SK-N-SH (cell line): ENCODE measurements at regions not wholly inside any gene's neighbourhood (a gene's known extent, or its start where the extent isn't known, plus 50 kb on each side); places are given as distances from the start of the nearest gene placed in this dataset.

Source experiments
- CTCF ChIA-PET: fragments of 300-600, 350-600 bp; formaldehyde crosslinking; extraction: SDS; loops from one replicate; lab custom pipeline; 2021; lab: Yijun Ruan, JAX
- POLR2A ChIA-PET: fragments of 350-600 bp; sonication (Branson Sonifier 250); formaldehyde crosslinking; extraction: SDS; loops from one replicate; lab custom pipeline; 2020; ENCODE audit warnings: antibody characterized with exemption, inconsistent platforms; lab: Yijun Ruan, JAX
- DNase-seq: peaks from one replicate; pipeline ENCODE4 v3.0.0; 2012
- H2AFZ ChIP-seq: fragments of 200-600 bp; sonication (generic); 2 replicates; pipeline ENCODE4 v1.8.1; 2016; ENCODE audit warnings: antibody characterized with exemption, mild to moderate bottlenecking, low read depth
- H3F3A ChIP-seq: fragments of 200-600 bp; sonication (generic); replicated peaks from 2 replicates; pipeline ENCODE3; 2016; ENCODE audit warnings: antibody characterized with exemption, mild to moderate bottlenecking; ENCODE audit not compliant: insufficient read depth
- H3K27ac ChIP-seq, 2 experiments: fragments of 200-500 bp in 1 of 2; fragments of 200-600 bp in 1 of 2; sonication (Bioruptor generic) in 1 of 2; sonication (generic), shearing (Covaris generic) in 1 of 2; 2 replicates each; pipeline versions ENCODE4 v1.5.1 to v1.6.1; 2014 to 2016; ENCODE audit warnings: low read depth in 2 of 2, inconsistent platforms in 1 of 2, low read length in 1 of 2, mild to moderate bottlenecking in 1 of 2, mixed read lengths in 1 of 2
- H3K27me3 ChIP-seq: fragments of 200-600 bp; sonication (generic), shearing (Covaris generic); 2 replicates; pipeline ENCODE4 v1.6.1; 2016; ENCODE audit warnings: mixed run types; ENCODE audit not compliant: insufficient read depth
- H3K36me3 ChIP-seq, 2 experiments: fragments of 200-500 bp in 1 of 2; fragments of 200-600 bp in 1 of 2; sonication (Bioruptor generic) in 1 of 2; sonication (generic) in 1 of 2; replicated peaks in 1 of 2; 2 replicates each; pipeline versions ENCODE3 to v1.5.1; 2014 to 2016; ENCODE audit warnings: low read length in 1 of 2, mild to moderate bottlenecking in 1 of 2; ENCODE audit not compliant: insufficient read depth in 2 of 2, control insufficient read depth in 1 of 2
- H3K4me1 ChIP-seq, 2 experiments: fragments of 200-500 bp in 1 of 2; fragments of 200-600 bp in 1 of 2; sonication (Bioruptor generic) in 1 of 2; sonication (generic), shearing (Covaris generic) in 1 of 2; 2 replicates each; pipeline versions ENCODE4 v1.5.1 to v1.6.1; 2014 to 2016; ENCODE audit warnings: low read depth in 1 of 2, low read length in 1 of 2, mixed run types in 1 of 2; ENCODE audit not compliant: insufficient read depth in 2 of 2, control insufficient read depth in 1 of 2
- H3K4me2 ChIP-seq: fragments of 200-600 bp; sonication (generic), shearing (Covaris generic); 2 replicates; pipeline ENCODE4 v1.6.1; 2017; ENCODE audit warnings: mixed run types
- H3K4me3 ChIP-seq, 2 experiments: fragments of 200-500 bp in 1 of 2; fragments of 200-600 bp in 1 of 2; sonication (Bioruptor generic) in 1 of 2; sonication (generic), shearing (Covaris generic) in 1 of 2; 2 replicates each; pipeline versions ENCODE4 v1.5.1 to v1.8.1; 2014 to 2016; ENCODE audit warnings: low read depth in 2 of 2, inconsistent platforms in 1 of 2, low read length in 1 of 2, mild to moderate bottlenecking in 1 of 2, mixed read lengths in 1 of 2, moderate library complexity in 1 of 2
- H3K79me2 ChIP-seq: fragments of 200-600 bp; sonication (generic); 2 replicates; pipeline ENCODE4 v1.8.1; 2017; ENCODE audit warnings: mild to moderate bottlenecking; ENCODE audit not compliant: insufficient read depth
- H3K9ac ChIP-seq: fragments of 200-600 bp; sonication (generic); 2 replicates; pipeline ENCODE4 v1.6.1; 2017; ENCODE audit warnings: mixed run types
- H3K9me2 ChIP-seq: fragments of 200-600 bp; sonication (generic); 2 replicates; pipeline ENCODE4 v1.6.1; 2017; ENCODE audit warnings: mixed run types
- H3K9me3 ChIP-seq: fragments of 200-600 bp; sonication (generic); 2 replicates; pipeline ENCODE4 v1.6.1; 2017; ENCODE audit warnings: mixed run types, mild to moderate bottlenecking, moderate library complexity
- H4K20me1 ChIP-seq: fragments of 200-600 bp; sonication (generic); 2 replicates; pipeline ENCODE4 v1.6.1; 2017; ENCODE audit warnings: mild to moderate bottlenecking, mixed run types; ENCODE audit not compliant: insufficient read depth
- ELF1 ChIP-seq: IDR thresholded peaks from 2 replicates; pipeline ENCODE4 v1.4.0; 2012
- FOSL2 ChIP-seq: IDR thresholded peaks from 2 replicates; pipeline ENCODE4 v1.4.0; 2012; ENCODE audit warnings: low read depth, mild to moderate bottlenecking, moderate library complexity, borderline replicate concordance
- FOXJ3 ChIP-seq: sonication (generic); formaldehyde crosslinking; IDR thresholded peaks from 2 replicates; pipeline ENCODE4 v1.5.1; 2020; ENCODE audit warnings: mild to moderate bottlenecking, missing genetic modification reagents
- FOXM1 ChIP-seq: IDR thresholded peaks from 2 replicates; pipeline ENCODE4 v1.4.0; 2012; ENCODE audit warnings: low read depth, mild to moderate bottlenecking
- GABPA ChIP-seq: IDR thresholded peaks from 2 replicates; pipeline ENCODE4 v1.4.0; 2012; ENCODE audit warnings: low read depth, mild to moderate bottlenecking
- GATA2 ChIP-seq: sonication (generic); formaldehyde crosslinking; IDR thresholded peaks from 2 replicates; pipeline ENCODE4 v1.5.0; 2020; ENCODE audit warnings: mild to moderate bottlenecking, missing genetic modification reagents
- MEF2A ChIP-seq: IDR thresholded peaks from 2 replicates; pipeline ENCODE4 v1.4.0; 2012; ENCODE audit warnings: low read depth, borderline replicate concordance
- RXRA ChIP-seq: IDR thresholded peaks from 2 replicates; pipeline ENCODE4 v1.4.0; 2012; ENCODE audit warnings: low read depth, mild to moderate bottlenecking, borderline replicate concordance
- SMC3 ChIP-seq: IDR thresholded peaks from 2 replicates; pipeline ENCODE4 v1.6.1; 2012; ENCODE audit warnings: low read depth, low read length, improper control_type of control experiment
- TAF1 ChIP-seq: IDR thresholded peaks from 2 replicates; pipeline ENCODE4 v1.6.1; 2012; ENCODE audit warnings: low read depth, mild to moderate bottlenecking, low read length, moderate library complexity, borderline replicate concordance
- WGBS: methylation state at CpG from one replicate; pipeline ENCODE4 v1.1.6; 2017; ENCODE audit warnings: low lambda C conversion rate; 5-methylcytosine and 5-hydroxymethylcytosine counted together
- TF ChIP-seq, protein P1 (sequence below): IDR thresholded peaks from 2 replicates; pipeline ENCODE4; 2012
- TF ChIP-seq, protein P2 (sequence below): fragments of 150-350 bp; IDR thresholded peaks from 2 replicates; pipeline ENCODE4 v1.6.1; 2017; ENCODE audit warnings: antibody characterized with exemption, low read length, low read depth, borderline replicate concordance
- TF ChIP-seq, protein P3 (sequence below): IDR thresholded peaks from 2 replicates; pipeline ENCODE4 v1.6.1; 2012; ENCODE audit warnings: mild to moderate bottlenecking, low read depth, low read length, moderate library complexity
- TF ChIP-seq, protein P4 (sequence below): fragments of 200-600 bp; sonication (generic); IDR thresholded peaks from 2 replicates; pipeline ENCODE4 v1.6.1; 2017; ENCODE audit warnings: antibody characterized with exemption, mild to moderate bottlenecking, moderate library complexity

DNA sequence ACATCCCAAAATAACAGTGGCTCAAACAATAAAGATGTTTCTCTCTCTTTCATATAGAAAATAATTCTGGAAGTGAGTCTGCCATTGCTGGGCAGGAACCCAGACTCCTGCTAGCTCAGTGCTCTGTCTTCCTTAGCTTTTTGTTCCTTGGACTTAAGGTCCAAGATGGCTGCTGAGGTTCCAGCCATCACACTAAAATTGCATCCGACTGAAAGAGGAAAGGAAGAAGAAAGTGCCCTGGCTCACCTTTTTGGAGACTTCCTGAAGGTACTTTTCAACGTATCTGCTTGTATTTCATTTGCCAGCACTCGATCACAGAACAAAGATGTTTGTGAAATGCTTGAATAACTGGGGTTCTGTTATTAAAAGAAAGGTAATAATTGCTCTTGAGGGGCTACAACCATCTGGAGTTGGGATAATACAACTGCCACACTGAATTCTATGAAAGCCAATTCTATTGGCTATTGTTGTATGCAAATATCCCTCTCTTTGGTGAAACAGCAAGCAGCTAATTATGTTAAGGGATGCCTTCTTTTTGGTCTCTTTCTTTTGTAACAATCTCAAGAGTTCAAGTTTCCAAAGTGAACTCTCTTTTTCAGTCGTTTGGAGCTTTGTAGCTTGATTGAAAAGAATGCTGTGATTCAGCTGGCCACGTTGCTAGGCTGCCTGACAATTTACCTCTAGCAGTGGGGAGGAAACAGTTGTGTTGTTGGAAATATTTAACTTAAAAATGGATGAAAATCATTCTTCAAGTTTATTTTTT is 83.9 kb downstream of the BAMBI start:
- H3K9me2 ChIP-seq = no peaks in the 10 kb centered on the region
- DNase-seq = no peak
- no peaks in the 10 kb centered on the region for H3F3A ChIP-seq
- H3K79me2 ChIP-seq = no peaks in the 10 kb centered on the region
- no peaks in the 10 kb centered on the region for H3K4me1 ChIP-seq
- no peak overlapping the region for H3K27ac ChIP-seq
- POLR2A ChIA-PET = no interaction called here
- CTCF ChIA-PET = no interaction called here
- no peaks in the 10 kb centered on the region for H4K20me1 ChIP-seq
- H3K9ac ChIP-seq = no peak overlapping the region
- H3K9me3 ChIP-seq = no peaks in the 10 kb centered on the region
- H3K4me3 ChIP-seq = no peak overlapping the region
- TF ChIP-seq FOXM1 (no peak), SMC3 (no peak), FOSL2 (no peak), FOXJ3 (CRISPR knock-in tag) (no peak), ELF1 (no peak), MEF2A (no peak), TAF1 (no peak)
- TF ChIP-seq, protein P1, sequence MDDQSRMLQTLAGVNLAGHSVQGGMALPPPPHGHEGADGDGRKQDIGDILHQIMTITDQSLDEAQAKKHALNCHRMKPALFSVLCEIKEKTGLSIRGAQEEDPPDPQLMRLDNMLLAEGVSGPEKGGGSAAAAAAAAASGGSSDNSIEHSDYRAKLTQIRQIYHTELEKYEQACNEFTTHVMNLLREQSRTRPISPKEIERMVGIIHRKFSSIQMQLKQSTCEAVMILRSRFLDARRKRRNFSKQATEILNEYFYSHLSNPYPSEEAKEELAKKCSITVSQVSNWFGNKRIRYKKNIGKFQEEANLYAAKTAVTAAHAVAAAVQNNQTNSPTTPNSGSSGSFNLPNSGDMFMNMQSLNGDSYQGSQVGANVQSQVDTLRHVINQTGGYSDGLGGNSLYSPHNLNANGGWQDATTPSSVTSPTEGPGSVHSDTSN = no peak
- TF ChIP-seq, protein P2, sequence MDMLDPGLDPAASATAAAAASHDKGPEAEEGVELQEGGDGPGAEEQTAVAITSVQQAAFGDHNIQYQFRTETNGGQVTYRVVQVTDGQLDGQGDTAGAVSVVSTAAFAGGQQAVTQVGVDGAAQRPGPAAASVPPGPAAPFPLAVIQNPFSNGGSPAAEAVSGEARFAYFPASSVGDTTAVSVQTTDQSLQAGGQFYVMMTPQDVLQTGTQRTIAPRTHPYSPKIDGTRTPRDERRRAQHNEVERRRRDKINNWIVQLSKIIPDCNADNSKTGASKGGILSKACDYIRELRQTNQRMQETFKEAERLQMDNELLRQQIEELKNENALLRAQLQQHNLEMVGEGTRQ = no peak
- peak overlapping the region; percentile 9; the same call in 1 of the 2 replicates for H2AFZ ChIP-seq
- H3K27me3 ChIP-seq = peaks cover 6% of the 10 kb centered on the region; the same call in 1 of the 2 replicates
- no peak overlapping the region for H3K4me2 ChIP-seq
- WGBS = 50% methylated on average over 5 of the region's 5 CpGs
- no peaks in the 10 kb centered on the region for H3K36me3 ChIP-seq

DNA sequence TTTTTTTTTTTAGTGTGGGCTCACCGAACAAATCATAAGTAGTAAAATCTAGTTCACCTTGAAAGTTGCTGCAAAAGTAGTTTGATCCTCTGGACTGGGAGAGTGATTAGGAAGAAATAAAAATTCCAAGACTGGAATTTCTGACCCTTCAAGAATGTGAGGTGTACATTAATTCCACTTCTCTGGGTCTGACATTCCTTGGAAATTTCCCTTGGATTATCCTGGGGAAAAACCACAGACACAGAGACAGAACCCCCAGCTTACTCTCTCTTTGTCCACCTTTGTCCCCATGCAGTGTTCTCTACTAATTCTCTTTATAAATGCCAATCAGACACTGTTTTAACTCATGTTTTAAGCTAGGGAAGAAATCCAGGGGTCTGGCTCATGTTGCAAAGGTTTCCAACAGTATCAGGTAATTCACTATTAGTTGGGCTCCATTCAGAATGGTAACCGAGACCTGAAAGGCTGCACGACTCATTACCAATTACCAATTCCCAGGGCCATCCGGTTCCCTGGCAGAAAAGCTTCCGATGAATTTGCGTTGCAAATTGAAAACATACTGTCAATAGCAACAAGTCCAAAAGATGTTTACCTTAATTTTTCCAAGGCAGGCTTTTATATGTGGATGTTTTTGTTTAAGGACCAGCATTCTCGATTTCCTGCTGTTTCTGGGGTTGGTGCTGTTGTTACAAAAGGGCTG is 86.3 kb downstream of the BAMBI start:
- Histone ChIP-seq H3K9me2 (no peaks in the 10 kb centered on the region), H3K9me3 (no peaks in the 10 kb centered on the region), H3K27ac (no peak overlapping the region), H2AFZ (no peak overlapping the region), H3K79me2 (no peaks in the 10 kb centered on the region), H4K20me1 (no peaks in the 10 kb centered on the region), H3K4me1 (no peaks in the 10 kb centered on the region), H3K9ac (no peak overlapping the region), H3K4me3 (no peak overlapping the region), H3F3A (no peaks in the 10 kb centered on the region), H3K36me3 (no peaks in the 10 kb centered on the region), H3K4me2 (no peak overlapping the region), H3K27me3 (peaks cover 6% of the 10 kb centered on the region; the same call in 1 of the 2 replicates)
- DNase-seq = no peak
- CTCF ChIA-PET = no interaction called here
- WGBS = 72% methylated on average over 7 of the region's 7 CpGs
- POLR2A ChIA-PET = no interaction called here
- TF ChIP-seq, protein P2 = no peak
- TF ChIP-seq RXRA (no peak), GABPA (no peak), SMC3 (no peak), TAF1 (no peak), GATA2 (no peak)
- TF ChIP-seq, protein P3, sequence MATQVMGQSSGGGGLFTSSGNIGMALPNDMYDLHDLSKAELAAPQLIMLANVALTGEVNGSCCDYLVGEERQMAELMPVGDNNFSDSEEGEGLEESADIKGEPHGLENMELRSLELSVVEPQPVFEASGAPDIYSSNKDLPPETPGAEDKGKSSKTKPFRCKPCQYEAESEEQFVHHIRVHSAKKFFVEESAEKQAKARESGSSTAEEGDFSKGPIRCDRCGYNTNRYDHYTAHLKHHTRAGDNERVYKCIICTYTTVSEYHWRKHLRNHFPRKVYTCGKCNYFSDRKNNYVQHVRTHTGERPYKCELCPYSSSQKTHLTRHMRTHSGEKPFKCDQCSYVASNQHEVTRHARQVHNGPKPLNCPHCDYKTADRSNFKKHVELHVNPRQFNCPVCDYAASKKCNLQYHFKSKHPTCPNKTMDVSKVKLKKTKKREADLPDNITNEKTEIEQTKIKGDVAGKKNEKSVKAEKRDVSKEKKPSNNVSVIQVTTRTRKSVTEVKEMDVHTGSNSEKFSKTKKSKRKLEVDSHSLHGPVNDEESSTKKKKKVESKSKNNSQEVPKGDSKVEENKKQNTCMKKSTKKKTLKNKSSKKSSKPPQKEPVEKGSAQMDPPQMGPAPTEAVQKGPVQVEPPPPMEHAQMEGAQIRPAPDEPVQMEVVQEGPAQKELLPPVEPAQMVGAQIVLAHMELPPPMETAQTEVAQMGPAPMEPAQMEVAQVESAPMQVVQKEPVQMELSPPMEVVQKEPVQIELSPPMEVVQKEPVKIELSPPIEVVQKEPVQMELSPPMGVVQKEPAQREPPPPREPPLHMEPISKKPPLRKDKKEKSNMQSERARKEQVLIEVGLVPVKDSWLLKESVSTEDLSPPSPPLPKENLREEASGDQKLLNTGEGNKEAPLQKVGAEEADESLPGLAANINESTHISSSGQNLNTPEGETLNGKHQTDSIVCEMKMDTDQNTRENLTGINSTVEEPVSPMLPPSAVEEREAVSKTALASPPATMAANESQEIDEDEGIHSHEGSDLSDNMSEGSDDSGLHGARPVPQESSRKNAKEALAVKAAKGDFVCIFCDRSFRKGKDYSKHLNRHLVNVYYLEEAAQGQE = no peak
- TF ChIP-seq, protein P1 = no peak
- TF ChIP-seq, protein P4, sequence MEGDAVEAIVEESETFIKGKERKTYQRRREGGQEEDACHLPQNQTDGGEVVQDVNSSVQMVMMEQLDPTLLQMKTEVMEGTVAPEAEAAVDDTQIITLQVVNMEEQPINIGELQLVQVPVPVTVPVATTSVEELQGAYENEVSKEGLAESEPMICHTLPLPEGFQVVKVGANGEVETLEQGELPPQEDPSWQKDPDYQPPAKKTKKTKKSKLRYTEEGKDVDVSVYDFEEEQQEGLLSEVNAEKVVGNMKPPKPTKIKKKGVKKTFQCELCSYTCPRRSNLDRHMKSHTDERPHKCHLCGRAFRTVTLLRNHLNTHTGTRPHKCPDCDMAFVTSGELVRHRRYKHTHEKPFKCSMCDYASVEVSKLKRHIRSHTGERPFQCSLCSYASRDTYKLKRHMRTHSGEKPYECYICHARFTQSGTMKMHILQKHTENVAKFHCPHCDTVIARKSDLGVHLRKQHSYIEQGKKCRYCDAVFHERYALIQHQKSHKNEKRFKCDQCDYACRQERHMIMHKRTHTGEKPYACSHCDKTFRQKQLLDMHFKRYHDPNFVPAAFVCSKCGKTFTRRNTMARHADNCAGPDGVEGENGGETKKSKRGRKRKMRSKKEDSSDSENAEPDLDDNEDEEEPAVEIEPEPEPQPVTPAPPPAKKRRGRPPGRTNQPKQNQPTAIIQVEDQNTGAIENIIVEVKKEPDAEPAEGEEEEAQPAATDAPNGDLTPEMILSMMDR = no peak
